Glutamatergic neuron (in vitro differentiated cells): ENCODE measurements at regions not wholly inside any gene's neighbourhood (a gene's known extent, or its start where the extent isn't known, plus 50 kb on each side); places are given as distances from the start of the nearest gene placed in this dataset.
"Not testable (repeated sequence)": the region's sequence is repeated elsewhere in the genome, so short reads cannot be mapped to it uniquely, and the experiment has no call there.

ENCODE experiments used
- DNase-seq: peaks from one replicate; pipeline ENCODE4 v3.0.0; 2022
- H3K27ac Mint-ChIP-seq: one replicate; pipeline ENCODE4 v1.8.0; 2020; ENCODE audit warnings: mild to moderate bottlenecking, mixed read lengths, inconsistent platforms; ENCODE audit not compliant: unreplicated experiment
- H3K27me3 Mint-ChIP-seq: one replicate; pipeline ENCODE4 v1.8.0; 2020; ENCODE audit warnings: mild to moderate bottlenecking, moderate library complexity, mixed read lengths, inconsistent platforms; ENCODE audit not compliant: unreplicated experiment
- H3K36me3 Mint-ChIP-seq: one replicate; pipeline ENCODE4 v1.8.0; 2020; ENCODE audit warnings: mild to moderate bottlenecking, mixed read lengths, inconsistent platforms; ENCODE audit not compliant: unreplicated experiment
- H3K4me1 Mint-ChIP-seq: one replicate; pipeline ENCODE4 v1.8.0; 2020; ENCODE audit warnings: mild to moderate bottlenecking, low read depth, mixed read lengths, inconsistent platforms; ENCODE audit not compliant: unreplicated experiment
- H3K4me3 Mint-ChIP-seq: one replicate; pipeline ENCODE4 v1.8.0; 2020; ENCODE audit warnings: mild to moderate bottlenecking, mixed read lengths, inconsistent platforms; ENCODE audit not compliant: unreplicated experiment
- H3K9me3 Mint-ChIP-seq: one replicate; pipeline ENCODE4 v1.8.0; 2020; ENCODE audit warnings: mild to moderate bottlenecking, moderate library complexity, mixed read lengths, inconsistent platforms; ENCODE audit not compliant: unreplicated experiment
- CTCF ChIP-seq: fragments of 200-600 bp; sonication (generic); IDR thresholded peaks from one replicate; pipeline ENCODE4 v1.5.0; 2021; ENCODE audit not compliant: partially characterized antibody, unreplicated experiment

GRCh38 chr2:189982780-189983394 is 79.6 kb downstream of the MSTN start:
- peak; percentile 61 for TF ChIP-seq CTCF
- Mint-ChIP-seq H3K9me3 (peaks cover 2% of the 10 kb centered on the region), H3K36me3 (peaks cover 5% of the 10 kb centered on the region), H3K27me3 (no peaks in the 10 kb centered on the region), H3K4me1 (no peaks in the 10 kb centered on the region), H3K27ac (no peak overlapping the region), H3K4me3 (no peak overlapping the region)
- no peak for DNase-seq

GRCh38 chr2:189982087-189982486 is 80.4 kb downstream of the MSTN start:
- no peak overlapping the region for H3K27ac Mint-ChIP-seq
- no peak for DNase-seq
- peaks cover 2% of the 10 kb centered on the region for H3K9me3 Mint-ChIP-seq
- no peak for TF ChIP-seq CTCF
- H3K36me3 Mint-ChIP-seq: peaks cover 10% of the 10 kb centered on the region
- no peak overlapping the region for H3K4me3 Mint-ChIP-seq
- no peaks in the 10 kb centered on the region for H3K27me3 Mint-ChIP-seq
- no peaks in the 10 kb centered on the region for H3K4me1 Mint-ChIP-seq

GRCh38 chr2:189976488-189976887 is 86.0 kb downstream of the MSTN start:
- H3K9me3 Mint-ChIP-seq, H3K27ac Mint-ChIP-seq, H3K4me3 Mint-ChIP-seq, H3K36me3 Mint-ChIP-seq, DNase-seq, H3K27me3 Mint-ChIP-seq, H3K4me1 Mint-ChIP-seq: not testable (repeated sequence)

GRCh38 chr2:189960346-189960745 is 102.2 kb downstream of the MSTN start:
- TF ChIP-seq CTCF: no peak
- Mint-ChIP-seq H3K27ac (no peak overlapping the region), H3K36me3 (no peaks in the 10 kb centered on the region)

GRCh38 chr2:189959450-189959849 is 103.1 kb downstream of the MSTN start:
- no peak overlapping the region for H3K4me3 Mint-ChIP-seq
- no peaks in the 10 kb centered on the region for H3K4me1 Mint-ChIP-seq
- no peak overlapping the region for H3K27ac Mint-ChIP-seq
- no peak for TF ChIP-seq CTCF
- peaks cover 1% of the 10 kb centered on the region for H3K27me3 Mint-ChIP-seq
- no peak for DNase-seq
- H3K36me3 Mint-ChIP-seq: no peaks in the 10 kb centered on the region
- no peaks in the 10 kb centered on the region for H3K9me3 Mint-ChIP-seq

More at GRCh38 chr2:189960346-189960745, 102.2 kb downstream of the MSTN start:
- H3K4me3 Mint-ChIP-seq: no peak overlapping the region
- DNase-seq: no peak
- H3K27me3 Mint-ChIP-seq: peaks cover 1% of the 10 kb centered on the region
- no peaks in the 10 kb centered on the region for H3K9me3 Mint-ChIP-seq
- H3K4me1 Mint-ChIP-seq: no peaks in the 10 kb centered on the region
